B cell (primary cell): ENCODE measurements at regions not wholly inside any gene's neighbourhood (a gene's known extent, or its start where the extent isn't known, plus 50 kb on each side); places are given as distances from the start of the nearest gene placed in this dataset.

Experiments used
- CTCF ChIP-seq: fragments of 200-600 bp; IDR thresholded peaks from one replicate; pipeline ENCODE4 v1.8.0; 2022; ENCODE audit warnings: antibody characterized with exemption, mild to moderate bottlenecking
- EZH2 ChIP-seq: IDR thresholded peaks from 2 replicates; pipeline ENCODE4 v1.6.1; 2012; ENCODE audit warnings: borderline replicate concordance, low read depth, mild to moderate bottlenecking, moderate library complexity, low read length; ENCODE audit not compliant: insufficient read depth, poor library complexity, severe bottlenecking

GRCh38 chr9:105083256-105083655 is 155.3 kb upstream of the ABCA1 start:
- TF ChIP-seq CTCF (no peak), EZH2 (no peak)
